HG02970 (cell line): ENCODE measurements at regions not wholly inside any gene's neighbourhood (a gene's known extent, or its start where the extent isn't known, plus 50 kb on each side); places are given as distances from the start of the nearest gene placed in this dataset.
"Not testable (repeated sequence)": the region's sequence is repeated elsewhere in the genome, so short reads cannot be mapped to it uniquely, and the experiment has no call there.

Experiments used
- ATAC-seq: cut with Tn5 transposase; IDR thresholded peaks from one replicate; pipeline ENCODE4 v1.9.1; 2021; ENCODE audit warnings: mild to moderate bottlenecking, moderate library complexity, moderate number of reproducible peaks; ENCODE audit not compliant: unreplicated experiment, low FRiP score

- ATAC-seq: no peak
Observed at GRCh38 chr12:67758521-67758920, 110.0 kb downstream of the DYRK2 start.

GRCh38 chr12:67759829-67760228, 111.3 kb downstream of the DYRK2 start:
- no peak for ATAC-seq

DNA sequence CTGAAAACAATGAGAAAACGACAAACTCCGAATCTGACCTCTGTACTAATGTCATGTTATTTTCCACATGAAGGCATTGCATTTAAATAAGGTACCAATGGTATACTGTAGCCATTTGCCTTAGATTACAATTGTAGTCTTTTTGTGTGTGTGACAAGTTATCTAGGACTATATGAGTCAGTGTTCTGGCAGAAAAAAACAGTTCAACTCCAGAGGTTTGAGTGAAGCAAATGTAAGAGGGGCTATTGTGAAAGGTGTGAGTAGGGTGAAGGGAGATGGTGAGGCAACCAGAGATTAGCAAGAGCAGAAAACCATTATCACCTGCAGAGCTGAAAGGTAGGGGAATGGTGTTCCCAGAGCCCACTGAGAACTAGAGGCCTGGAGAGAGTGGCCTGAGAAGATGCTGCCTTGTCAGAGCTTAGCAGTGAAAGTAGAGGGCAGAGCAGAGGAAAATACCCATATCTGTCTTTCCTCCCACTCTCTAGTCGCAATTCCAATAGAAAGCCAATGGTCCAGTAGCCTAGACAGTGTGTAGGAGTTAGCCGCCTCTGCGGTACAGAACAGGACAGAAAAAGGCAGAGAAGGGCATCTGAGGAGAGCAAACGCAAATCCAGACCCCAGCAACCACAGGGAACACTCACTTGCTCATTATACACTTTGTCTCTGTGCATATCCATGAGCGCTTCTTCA, 112.2 kb downstream of the DYRK2 start:
- ATAC-seq: no peak

GRCh38 chr12:67761566-67761965, 113.0 kb downstream of the DYRK2 start:
- ATAC-seq: no peak

DNA sequence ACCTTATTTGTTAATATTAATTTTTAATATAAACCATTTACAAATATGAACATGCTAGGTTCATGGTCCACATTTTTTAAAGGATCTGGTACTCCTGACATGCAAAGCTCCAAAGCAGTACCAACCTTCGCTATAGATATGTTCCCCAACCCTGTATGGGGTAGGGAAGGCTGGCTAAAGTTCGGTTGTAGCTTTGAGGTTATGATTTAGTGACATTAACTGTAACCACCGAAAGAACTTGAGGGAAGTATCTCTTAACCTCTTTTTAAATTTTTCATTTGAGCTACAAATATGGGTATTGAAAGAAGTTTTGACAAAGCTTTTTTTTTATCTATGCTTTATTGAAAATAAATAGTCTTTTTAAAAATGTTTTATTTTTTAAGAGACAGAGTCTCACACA, 115.5 kb downstream of the DYRK2 start:
- ATAC-seq: no peak

DNA sequence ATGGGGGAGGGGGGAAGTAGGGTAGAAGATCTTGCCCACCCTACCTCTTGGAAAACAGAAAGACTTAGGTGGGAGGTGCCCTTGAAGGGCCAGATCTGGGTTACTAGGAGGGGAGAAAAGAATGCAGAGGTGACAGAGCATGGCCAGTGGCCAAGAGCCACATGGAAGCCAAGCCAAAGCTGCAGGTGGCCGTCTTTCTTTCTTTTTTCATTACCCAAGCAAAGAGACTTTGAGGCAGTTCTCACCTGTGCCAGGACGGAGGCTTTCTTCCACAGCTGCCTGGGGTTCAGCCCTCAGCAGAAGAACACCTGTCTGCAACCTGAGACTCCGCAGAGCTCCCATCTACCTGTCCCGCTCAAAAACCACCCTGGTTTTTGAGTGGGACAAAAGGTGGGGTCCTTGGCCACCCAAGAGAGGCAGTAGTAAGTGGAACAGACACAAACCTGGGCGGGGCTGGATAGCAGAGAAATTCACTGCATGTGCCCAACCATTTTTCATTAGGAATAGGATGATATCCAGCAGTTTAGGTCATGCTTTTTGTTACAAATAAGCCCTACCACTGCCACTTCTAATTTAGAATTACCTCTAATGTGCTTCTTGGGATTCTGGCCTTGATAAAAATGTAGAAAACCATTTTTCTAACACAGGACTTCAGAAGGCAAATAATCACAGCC, 116.5 kb downstream of the DYRK2 start:
- ATAC-seq: no peak

- no peak for ATAC-seq
Observed at GRCh38 chr12:67765776-67766766, 117.5 kb downstream of the DYRK2 start.

GRCh38 chr12:67772267-67773169, 124.0 kb downstream of the DYRK2 start:
- ATAC-seq: no peak

GRCh38 chr12:67773896-67774295, 125.4 kb downstream of the DYRK2 start:
- ATAC-seq: no peak

- no peak for ATAC-seq
Observed at GRCh38 chr12:67774983-67775587, 126.5 kb downstream of the DYRK2 start.

DNA sequence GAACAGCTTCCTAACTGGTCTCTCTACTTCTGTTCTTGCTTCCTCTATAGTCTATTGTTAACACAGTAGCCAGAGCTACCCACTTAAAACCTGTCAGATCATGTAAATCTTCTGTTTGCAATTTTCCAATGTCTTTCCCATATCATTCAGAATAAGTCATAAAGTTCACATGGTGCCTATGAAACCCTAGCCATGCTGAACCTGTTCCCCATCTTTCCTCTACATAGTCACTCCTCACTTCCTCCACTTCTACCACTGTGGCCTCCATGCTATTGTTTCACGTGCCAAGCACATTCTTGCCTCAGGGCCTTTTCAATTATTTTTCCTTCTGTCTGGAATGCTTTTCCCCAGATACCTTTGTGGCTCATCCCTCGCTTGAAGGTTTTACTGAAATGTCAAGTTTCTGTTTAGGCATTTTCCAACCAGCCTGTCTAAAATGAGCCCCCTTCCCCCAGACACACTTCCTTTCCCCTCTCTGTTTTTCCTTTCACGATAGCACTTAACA, 132.1 kb downstream of the DYRK2 start:
- ATAC-seq: no peak

DNA sequence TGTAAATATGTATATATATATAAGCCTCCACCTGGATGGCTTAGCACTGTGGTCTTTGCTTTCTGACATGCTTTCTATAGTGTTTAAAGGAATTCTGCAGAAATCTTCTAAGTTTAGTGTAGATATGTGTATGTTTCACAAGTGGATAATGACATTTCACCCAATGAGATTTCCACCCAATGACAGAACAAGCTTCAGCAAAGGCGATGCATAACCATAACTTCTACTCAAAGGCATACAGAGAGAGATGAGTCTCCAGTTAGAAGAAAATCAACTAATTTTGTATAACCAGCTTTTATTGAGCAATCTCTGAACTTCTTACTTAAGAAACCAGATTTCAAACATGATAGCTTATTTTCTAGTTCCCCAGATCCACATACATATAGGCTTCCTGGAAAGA, 134.0 kb downstream of the DYRK2 start:
- no peak for ATAC-seq

DNA sequence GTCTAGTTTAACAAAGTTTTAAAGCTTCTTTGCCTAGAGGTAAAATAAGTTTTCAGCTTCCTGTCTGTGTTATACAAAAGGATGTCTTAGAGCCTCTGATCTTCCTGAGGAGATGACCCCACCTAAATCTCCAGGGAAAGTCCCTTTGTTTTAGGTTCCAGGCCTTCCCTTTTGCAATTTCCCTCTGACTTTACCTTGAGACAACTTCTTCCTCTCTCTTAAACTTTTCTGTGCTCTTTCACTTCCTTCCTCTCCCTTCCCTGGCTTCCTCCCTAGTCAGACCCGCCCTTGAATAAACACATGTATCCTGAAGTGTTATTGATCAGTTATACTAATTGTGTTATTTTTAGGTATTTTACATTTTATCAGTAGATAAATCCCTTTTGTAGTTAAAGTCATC, 134.8 kb downstream of the DYRK2 start:
- no peak for ATAC-seq

GRCh38 chr12:67784831-67785230, 136.3 kb downstream of the DYRK2 start:
- ATAC-seq: no peak

- ATAC-seq: no peak
Observed at GRCh38 chr12:67786086-67786485, 137.5 kb downstream of the DYRK2 start.

DNA sequence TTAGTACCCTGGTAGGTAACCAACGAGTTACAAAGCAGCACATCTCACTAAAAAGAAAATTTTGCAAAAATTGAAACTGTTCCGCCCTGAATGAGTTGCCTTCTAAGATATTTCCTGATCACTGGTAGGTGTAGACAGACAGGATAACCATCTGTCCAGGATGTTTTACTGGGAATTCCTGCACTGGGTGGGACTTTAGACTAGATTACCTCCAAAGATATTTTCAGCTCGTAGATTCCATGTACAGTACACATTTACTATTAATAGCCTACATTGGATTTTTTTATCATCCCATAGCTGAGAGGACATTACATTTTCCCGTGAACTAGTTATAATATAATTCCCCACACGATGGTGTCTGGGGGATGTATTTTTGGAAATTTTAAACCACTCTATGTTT, 139.6 kb downstream of the DYRK2 start:
- no peak for ATAC-seq

- ATAC-seq: no peak
Observed at GRCh38 chr12:67789266-67789665, 140.7 kb downstream of the DYRK2 start.

DNA sequence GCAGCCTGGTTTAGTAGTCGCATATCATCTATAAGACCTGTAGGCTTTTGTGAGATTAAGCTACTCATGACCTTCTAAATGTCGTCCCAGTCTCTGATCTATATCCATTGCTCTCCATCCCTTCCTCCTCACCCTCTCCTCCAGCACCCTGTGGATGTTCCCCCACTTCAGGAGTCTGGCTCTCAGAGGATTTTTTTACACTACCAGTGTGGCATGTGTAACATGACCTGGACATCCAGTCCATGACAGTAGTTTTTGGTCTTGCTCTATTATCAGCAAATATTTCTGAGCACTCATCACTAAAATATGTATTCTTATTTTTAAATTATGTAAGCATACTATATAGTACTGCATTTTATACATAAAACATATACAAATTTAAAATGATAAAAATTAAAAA, 142.1 kb downstream of the DYRK2 start:
- ATAC-seq: no peak

GRCh38 chr12:67791362-67791761, 142.8 kb downstream of the DYRK2 start:
- not testable (repeated sequence) for ATAC-seq
